ENCODE measurements at regions not wholly inside any gene's neighbourhood (a gene's known extent, or its start where the extent isn't known, plus 50 kb on each side); places are given as distances from the start of the nearest gene placed in this dataset.

GRCh38 chr7:67564959-67565358, 568.3 kb downstream of the TYW1 start:
- TF ChIP-seq POLR2AphosphoS5 (IDR thresholded peaks at IDR 0.05; ENCODE audit: borderline replicate concordance, low read depth, low read length) (no peak), EZH2 (IDR thresholded peaks at IDR 0.05) (no peak)
